ENCODE measurements at regions not wholly inside any gene's neighbourhood (a gene's known extent, or its start where the extent isn't known, plus 50 kb on each side); places are given as distances from the start of the nearest gene placed in this dataset.

GRCh38 chr9:82153032-82153431 lies 164.5 kb downstream of the SPATA31D1 start:
- Mint-ChIP-seq H3K4me1 (ENCODE audit: unreplicated experiment) (peaks cover 10% of the 10 kb centered on the region), H3K27me3 (ENCODE audit: unreplicated experiment) (no peaks in the 10 kb centered on the region), H3K9me3 (ENCODE audit: unreplicated experiment) (no peaks in the 10 kb centered on the region), H3K4me3 (ENCODE audit: unreplicated experiment) (no peak overlapping the region), H3K27ac (ENCODE audit: unreplicated experiment) (no peak overlapping the region), H3K36me3 (ENCODE audit: low read depth, unreplicated experiment) (no peaks in the 10 kb centered on the region)
- TF ChIP-seq CTCF (IDR thresholded peaks at IDR 0.05; ENCODE audit: unreplicated experiment) = no peak
- DNase-seq (ENCODE audit: low spot score) = no peak

- Mint-ChIP-seq H3K27me3 (ENCODE audit: unreplicated experiment) (no peaks in the 10 kb centered on the region), H3K36me3 (ENCODE audit: low read depth, unreplicated experiment) (no peaks in the 10 kb centered on the region), H3K4me1 (ENCODE audit: unreplicated experiment) (peaks cover 10% of the 10 kb centered on the region), H3K4me3 (ENCODE audit: unreplicated experiment) (no peak overlapping the region), H3K27ac (ENCODE audit: unreplicated experiment) (no peak overlapping the region), H3K9me3 (ENCODE audit: unreplicated experiment) (no peaks in the 10 kb centered on the region)
- no peak for TF ChIP-seq CTCF (IDR thresholded peaks at IDR 0.05; ENCODE audit: unreplicated experiment)
- no peak for DNase-seq (ENCODE audit: low spot score)
These were observed 166.0 kb downstream of the SPATA31D1 start for GRCh38 chr9:82154573-82154972.

GRCh38 chr9:82161876-82162275 lies 173.3 kb downstream of the SPATA31D1 start:
- no peak overlapping the region for H3K27ac Mint-ChIP-seq (ENCODE audit: unreplicated experiment)
- no peaks in the 10 kb centered on the region for H3K36me3 Mint-ChIP-seq (ENCODE audit: low read depth, unreplicated experiment)
- H3K4me3 Mint-ChIP-seq (ENCODE audit: unreplicated experiment) = no peak overlapping the region
- peaks cover 4% of the 10 kb centered on the region for H3K9me3 Mint-ChIP-seq (ENCODE audit: unreplicated experiment)
- H3K4me1 Mint-ChIP-seq (ENCODE audit: unreplicated experiment) = no peaks in the 10 kb centered on the region
- no peak for TF ChIP-seq CTCF (IDR thresholded peaks at IDR 0.05; ENCODE audit: unreplicated experiment)
- H3K27me3 Mint-ChIP-seq (ENCODE audit: unreplicated experiment) = peaks cover 3% of the 10 kb centered on the region
- no peak for DNase-seq (ENCODE audit: low spot score)

DNA sequence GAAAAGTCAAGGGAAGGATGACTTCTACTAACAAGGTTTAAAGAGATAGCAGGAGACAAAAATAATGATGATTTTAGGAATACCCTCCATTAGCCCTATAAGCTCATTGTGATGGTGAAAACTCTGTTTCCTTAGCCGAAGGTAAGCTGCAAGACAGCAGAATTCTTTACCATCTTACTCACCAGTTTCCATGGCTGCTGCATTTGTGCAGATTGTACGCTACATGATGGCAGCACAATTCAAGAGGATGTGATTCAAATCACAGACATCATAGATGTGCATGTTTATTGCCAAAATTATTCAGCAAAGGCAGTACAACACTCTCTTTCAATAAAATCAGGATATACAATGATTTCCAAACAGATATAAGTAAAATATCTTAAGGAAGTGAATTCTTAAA lies 175.6 kb downstream of the SPATA31D1 start:
- no peak for TF ChIP-seq CTCF (IDR thresholded peaks at IDR 0.05; ENCODE audit: unreplicated experiment)
- Mint-ChIP-seq H3K36me3 (ENCODE audit: low read depth, unreplicated experiment) (no peaks in the 10 kb centered on the region), H3K27ac (ENCODE audit: unreplicated experiment) (no peak overlapping the region), H3K9me3 (ENCODE audit: unreplicated experiment) (peaks cover 4% of the 10 kb centered on the region), H3K4me3 (ENCODE audit: unreplicated experiment) (no peak overlapping the region), H3K27me3 (ENCODE audit: unreplicated experiment) (peaks cover 3% of the 10 kb centered on the region), H3K4me1 (ENCODE audit: unreplicated experiment) (no peaks in the 10 kb centered on the region)
- DNase-seq (ENCODE audit: low spot score) = no peak

- Mint-ChIP-seq H3K27me3 (ENCODE audit: unreplicated experiment) (peaks cover 3% of the 10 kb centered on the region), H3K4me3 (ENCODE audit: unreplicated experiment) (no peak overlapping the region), H3K9me3 (ENCODE audit: unreplicated experiment) (peaks cover 4% of the 10 kb centered on the region), H3K36me3 (ENCODE audit: low read depth, unreplicated experiment) (no peaks in the 10 kb centered on the region), H3K4me1 (ENCODE audit: unreplicated experiment) (peaks cover 18% of the 10 kb centered on the region), H3K27ac (ENCODE audit: unreplicated experiment) (no peak overlapping the region)
- no peak for TF ChIP-seq CTCF (IDR thresholded peaks at IDR 0.05; ENCODE audit: unreplicated experiment)
- DNase-seq (ENCODE audit: low spot score) = no peak
These were observed 178.7 kb downstream of the SPATA31D1 start for GRCh38 chr9:82167296-82167695.

Data from endothelial cell (in vitro differentiated cells).